ENCODE measurements at regions not wholly inside any gene's neighbourhood (a gene's known extent, or its start where the extent isn't known, plus 50 kb on each side); places are given as distances from the start of the nearest gene placed in this dataset.

DNA sequence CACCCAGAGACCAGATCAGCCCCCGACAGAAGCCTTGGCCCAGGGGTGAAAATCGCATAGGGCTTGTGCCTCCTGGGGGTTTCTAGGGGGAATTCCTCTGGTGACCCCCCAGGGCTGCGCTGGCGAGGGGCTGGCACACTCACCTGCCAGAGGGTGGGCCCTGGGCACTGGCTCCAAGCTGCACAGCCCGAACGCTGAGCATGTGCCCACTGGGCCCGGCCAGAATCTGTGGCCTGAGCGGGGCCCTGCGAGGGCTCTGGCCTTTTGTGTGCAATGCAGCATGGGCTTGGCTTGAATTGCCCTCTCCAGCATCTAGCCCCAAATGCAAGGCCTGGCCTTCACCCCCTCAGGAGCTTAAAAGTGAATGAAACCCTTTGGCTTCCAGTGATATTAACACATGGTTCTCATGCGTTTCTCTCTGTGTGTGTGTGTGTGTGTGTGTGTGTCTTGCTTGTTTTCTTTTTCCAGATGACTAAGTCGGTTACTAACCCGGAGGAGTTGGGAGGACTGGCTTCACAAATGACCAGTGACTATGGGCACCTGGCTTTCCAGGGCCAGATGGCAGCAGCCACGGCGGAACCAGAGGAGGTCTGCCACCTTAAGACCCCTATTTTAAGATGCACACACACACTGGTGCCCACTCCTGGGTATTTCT lies 259.1 kb upstream of the TPM1 start:
- no peak overlapping the region for H3K27ac Mint-ChIP-seq
- H3K4me1 Mint-ChIP-seq = peaks cover 37% of the 10 kb centered on the region
- H3K27me3 Mint-ChIP-seq (ENCODE audit: low read depth, poor library complexity) = peaks cover 6% of the 10 kb centered on the region
- no peaks in the 10 kb centered on the region for H3K9me3 Mint-ChIP-seq
- no peak for DNase-seq
- peaks cover 12% of the 10 kb centered on the region for H3K36me3 Mint-ChIP-seq (ENCODE audit: low read depth)
- TF ChIP-seq, protein P1, sequence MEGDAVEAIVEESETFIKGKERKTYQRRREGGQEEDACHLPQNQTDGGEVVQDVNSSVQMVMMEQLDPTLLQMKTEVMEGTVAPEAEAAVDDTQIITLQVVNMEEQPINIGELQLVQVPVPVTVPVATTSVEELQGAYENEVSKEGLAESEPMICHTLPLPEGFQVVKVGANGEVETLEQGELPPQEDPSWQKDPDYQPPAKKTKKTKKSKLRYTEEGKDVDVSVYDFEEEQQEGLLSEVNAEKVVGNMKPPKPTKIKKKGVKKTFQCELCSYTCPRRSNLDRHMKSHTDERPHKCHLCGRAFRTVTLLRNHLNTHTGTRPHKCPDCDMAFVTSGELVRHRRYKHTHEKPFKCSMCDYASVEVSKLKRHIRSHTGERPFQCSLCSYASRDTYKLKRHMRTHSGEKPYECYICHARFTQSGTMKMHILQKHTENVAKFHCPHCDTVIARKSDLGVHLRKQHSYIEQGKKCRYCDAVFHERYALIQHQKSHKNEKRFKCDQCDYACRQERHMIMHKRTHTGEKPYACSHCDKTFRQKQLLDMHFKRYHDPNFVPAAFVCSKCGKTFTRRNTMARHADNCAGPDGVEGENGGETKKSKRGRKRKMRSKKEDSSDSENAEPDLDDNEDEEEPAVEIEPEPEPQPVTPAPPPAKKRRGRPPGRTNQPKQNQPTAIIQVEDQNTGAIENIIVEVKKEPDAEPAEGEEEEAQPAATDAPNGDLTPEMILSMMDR (IDR thresholded peaks at IDR 0.05) = no peak
- H3K4me3 Mint-ChIP-seq = no peak overlapping the region

DNA sequence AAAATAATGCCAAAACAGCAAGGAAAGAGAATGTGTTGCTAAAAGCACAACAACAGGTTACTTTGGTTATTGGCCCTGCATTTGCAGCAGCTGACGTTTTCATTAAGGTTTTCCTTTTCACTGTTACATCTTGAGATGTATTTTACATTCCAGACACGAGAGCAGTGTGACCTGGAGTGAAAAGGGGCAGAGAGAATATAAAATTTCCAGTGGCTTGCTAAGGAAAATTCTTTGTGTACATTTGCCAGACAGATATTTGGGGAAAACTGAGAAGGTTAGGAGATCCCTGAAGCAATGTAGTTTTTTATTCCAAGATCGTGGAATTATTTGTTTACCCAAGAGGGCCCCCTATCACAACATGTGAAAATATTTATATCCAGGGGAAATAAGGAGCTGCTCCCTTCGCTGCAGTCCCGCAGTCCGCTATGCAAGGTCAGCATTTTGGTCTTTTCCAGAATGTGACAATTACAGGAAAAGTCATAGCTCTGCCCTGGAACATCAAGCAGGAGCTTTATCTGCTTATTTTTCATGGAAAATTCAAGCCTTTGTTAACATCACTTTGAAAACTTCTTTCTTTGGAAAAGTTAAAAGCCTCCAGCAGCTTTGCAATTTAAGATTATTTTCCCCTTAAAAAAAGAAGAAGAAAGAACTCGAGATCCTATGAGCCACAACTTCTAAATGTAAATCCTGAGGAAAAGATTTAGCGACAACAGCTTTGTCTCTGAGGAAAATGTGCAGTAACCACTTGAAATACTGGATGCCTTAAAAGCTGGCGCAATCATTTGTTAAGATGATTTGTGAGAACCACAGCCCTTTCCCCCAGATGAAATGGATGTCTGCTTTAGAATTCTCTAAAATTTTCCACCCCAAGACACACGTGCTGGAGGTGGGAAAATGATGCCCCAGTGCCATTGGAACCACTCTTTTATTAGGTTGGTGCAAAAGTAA lies 256.4 kb upstream of the TPM1 start:
- no peak for DNase-seq
- peaks cover 5% of the 10 kb centered on the region for H3K27me3 Mint-ChIP-seq (ENCODE audit: low read depth, poor library complexity)
- no peaks in the 10 kb centered on the region for H3K9me3 Mint-ChIP-seq
- H3K4me1 Mint-ChIP-seq = peaks cover 38% of the 10 kb centered on the region
- H3K27ac Mint-ChIP-seq = peak overlapping the region; percentile 72
- TF ChIP-seq, protein P1 (IDR thresholded peaks at IDR 0.05) = no peak
- H3K4me3 Mint-ChIP-seq = no peak overlapping the region
- H3K36me3 Mint-ChIP-seq (ENCODE audit: low read depth) = peaks cover 4% of the 10 kb centered on the region

DNA sequence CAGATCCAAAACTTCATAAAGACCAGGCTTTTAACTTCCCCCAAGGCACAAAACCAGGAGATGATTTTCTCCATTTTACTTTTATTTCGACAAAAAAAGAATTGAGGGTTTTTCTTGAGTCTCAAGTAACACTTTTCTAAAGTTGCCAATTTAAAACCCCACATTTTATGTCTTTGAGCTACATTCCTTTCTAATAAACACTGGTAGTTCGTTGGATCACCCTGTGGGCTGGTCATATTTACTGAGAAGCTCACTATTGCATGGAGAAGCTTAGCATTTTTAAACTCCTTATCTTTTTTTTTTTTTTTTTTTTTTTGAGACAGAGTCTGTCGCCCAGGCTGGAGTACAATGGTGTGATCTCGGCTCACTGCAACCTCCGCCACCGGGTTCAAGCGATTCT lies 255.1 kb upstream of the TPM1 start:
- H3K27ac Mint-ChIP-seq = no peak overlapping the region
- H3K27me3 Mint-ChIP-seq (ENCODE audit: low read depth, poor library complexity) = peaks cover 3% of the 10 kb centered on the region
- H3K36me3 Mint-ChIP-seq (ENCODE audit: low read depth) = peaks cover 4% of the 10 kb centered on the region
- TF ChIP-seq, protein P1 (IDR thresholded peaks at IDR 0.05) = no peak
- DNase-seq = no peak
- no peaks in the 10 kb centered on the region for H3K9me3 Mint-ChIP-seq
- no peak overlapping the region for H3K4me3 Mint-ChIP-seq
- peaks cover 28% of the 10 kb centered on the region for H3K4me1 Mint-ChIP-seq

DNA sequence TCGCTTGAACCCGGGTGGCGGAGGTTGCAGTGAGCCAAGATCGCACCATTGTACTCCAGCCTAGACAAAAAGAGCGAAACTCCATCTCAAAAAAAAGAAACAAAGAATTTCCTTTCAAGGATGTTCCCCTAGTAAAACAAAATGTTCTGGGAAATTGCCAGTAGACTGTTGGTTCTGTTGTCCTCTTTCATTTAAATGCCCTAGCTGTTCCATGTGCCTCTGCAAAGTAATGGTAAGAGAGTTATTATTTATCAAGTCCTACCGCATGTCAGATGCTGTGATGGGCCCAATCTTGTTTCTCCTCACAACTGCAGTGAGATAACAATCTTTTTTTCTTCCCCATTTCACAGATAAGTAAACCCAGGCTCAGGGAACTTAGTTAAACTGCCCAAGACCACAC lies 254.3 kb upstream of the TPM1 start:
- DNase-seq = no peak
- no peaks in the 10 kb centered on the region for H3K9me3 Mint-ChIP-seq
- H3K4me1 Mint-ChIP-seq = peaks cover 26% of the 10 kb centered on the region
- peaks cover 4% of the 10 kb centered on the region for H3K36me3 Mint-ChIP-seq (ENCODE audit: low read depth)
- TF ChIP-seq, protein P1 (IDR thresholded peaks at IDR 0.05) = no peak
- H3K27me3 Mint-ChIP-seq (ENCODE audit: low read depth, poor library complexity) = no peaks in the 10 kb centered on the region
- H3K4me3 Mint-ChIP-seq = no peak overlapping the region
- H3K27ac Mint-ChIP-seq = no peak overlapping the region

DNA sequence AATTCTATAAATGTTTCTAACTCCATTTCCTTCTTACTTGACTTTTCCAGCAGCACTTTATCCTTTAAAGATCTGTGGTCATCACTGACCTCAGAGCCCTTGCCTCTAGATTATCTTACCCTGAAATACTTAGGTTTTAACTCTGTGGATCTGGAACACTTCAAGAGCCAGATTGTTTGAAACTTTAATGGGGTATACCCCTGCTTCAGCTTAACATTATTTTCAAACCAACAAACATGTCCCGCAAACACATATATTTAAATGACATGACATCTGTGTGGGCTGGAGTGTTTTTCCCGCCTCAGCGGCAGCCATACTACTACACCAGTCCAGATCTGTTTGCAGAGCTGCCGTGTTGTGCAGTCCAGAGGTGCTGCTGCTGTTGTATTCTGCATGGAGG lies 252.0 kb upstream of the TPM1 start:
- H3K36me3 Mint-ChIP-seq (ENCODE audit: low read depth) = no peaks in the 10 kb centered on the region
- H3K27me3 Mint-ChIP-seq (ENCODE audit: low read depth, poor library complexity) = peaks cover 3% of the 10 kb centered on the region
- H3K27ac Mint-ChIP-seq = no peak overlapping the region
- no peak overlapping the region for H3K4me3 Mint-ChIP-seq
- peaks cover 36% of the 10 kb centered on the region for H3K4me1 Mint-ChIP-seq
- H3K9me3 Mint-ChIP-seq = no peaks in the 10 kb centered on the region
- TF ChIP-seq, protein P1 (IDR thresholded peaks at IDR 0.05) = no peak
- no peak for DNase-seq
